ENCODE measurements at regions not wholly inside any gene's neighbourhood (a gene's known extent, or its start where the extent isn't known, plus 50 kb on each side); places are given as distances from the start of the nearest gene placed in this dataset.
"Not testable (repeated sequence)": the region's sequence is repeated elsewhere in the genome, so short reads cannot be mapped to it uniquely, and the experiment has no call there.

DNA sequence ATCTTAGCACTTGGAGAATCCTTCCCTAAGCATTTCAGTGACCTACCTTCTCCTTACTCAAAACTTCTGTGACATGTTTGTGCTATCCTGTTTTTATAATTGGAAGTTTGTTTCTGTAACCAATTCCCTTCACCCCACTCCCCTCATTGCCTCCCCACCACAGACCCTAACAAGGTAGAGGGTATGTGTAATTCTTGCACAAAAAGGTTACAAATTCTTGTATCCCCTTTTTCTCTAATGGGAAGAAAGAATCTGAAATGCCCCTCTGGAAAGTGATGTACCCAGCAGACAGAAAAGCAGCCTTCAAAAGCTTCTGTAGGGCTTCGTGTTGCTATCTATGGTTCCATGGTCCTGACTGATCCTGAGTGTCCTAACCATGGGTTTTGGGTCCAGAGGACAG, 111.7 kb upstream of the TMEM170B start:
- DNase-seq: no peak

DNA sequence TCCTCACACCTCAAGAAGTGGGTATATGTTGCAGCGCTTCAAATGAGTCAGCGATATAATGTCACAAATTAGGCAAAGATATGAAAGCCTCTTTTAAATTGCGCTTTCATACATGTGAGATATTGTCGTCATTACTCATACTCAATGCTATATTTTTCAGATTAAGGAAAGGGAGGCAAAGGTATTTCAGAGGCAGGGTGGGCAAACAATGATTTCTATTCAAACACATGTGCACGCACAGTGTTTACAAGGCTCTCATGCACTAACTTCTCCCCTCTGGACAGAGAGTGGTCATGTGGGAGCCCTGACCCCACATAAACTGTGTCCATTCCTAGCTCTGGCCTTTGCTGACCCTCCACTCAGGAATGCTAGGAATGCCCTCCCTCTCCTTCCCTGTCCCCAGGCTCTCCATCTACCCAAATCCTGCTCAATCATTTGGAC, 112.1 kb upstream of the TMEM170B start:
- no peak for DNase-seq

DNA sequence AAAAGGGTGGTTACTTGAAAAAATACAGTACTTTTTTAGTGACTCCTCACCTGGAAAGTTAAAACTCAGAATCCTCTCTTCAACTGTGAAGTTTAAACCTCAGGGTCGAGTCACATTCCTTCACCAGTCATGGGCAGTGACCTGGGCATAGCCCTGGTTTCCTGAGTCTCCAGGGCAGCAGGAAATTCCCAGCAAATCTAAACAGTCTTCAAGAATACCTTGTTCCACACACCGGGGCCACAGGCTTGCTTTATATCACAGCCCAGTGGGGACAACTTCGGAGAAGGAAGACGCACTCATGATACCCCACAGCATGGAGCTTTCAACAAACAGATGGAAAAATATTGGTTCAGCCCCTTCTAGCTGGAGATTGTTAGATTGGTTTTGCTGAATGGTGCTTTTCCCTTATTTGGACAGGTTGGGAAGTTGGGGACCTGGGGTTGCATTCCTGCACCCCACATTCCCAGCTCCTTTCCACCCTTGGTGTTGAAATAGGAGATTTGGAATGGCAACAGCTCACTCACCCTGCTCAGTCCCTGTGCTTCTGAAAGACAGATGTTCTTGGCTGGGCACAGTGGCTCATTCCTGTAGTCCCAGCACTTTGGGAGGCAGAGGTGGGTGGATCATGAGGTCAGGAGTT, 113.0 kb upstream of the TMEM170B start:
- no peak for DNase-seq

DNA sequence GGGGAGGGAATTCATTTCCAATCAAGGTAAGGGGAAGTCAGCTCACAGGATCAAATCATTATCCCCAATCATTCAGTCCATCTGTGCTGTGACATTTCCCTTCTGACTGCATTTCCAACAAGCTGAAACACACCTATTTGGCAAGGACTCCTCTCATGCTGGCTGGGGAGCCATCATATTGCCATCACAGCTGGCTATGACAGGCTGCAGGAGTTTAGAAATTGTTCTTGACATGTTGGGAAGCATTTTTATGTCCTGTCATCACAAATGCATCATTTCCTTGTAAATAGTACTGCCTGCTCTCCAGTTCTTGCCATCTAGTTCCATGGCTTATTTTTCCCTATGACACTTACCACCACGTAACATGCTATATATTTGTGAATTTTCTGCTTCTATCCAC, 113.9 kb upstream of the TMEM170B start:
- DNase-seq: no peak

DNA sequence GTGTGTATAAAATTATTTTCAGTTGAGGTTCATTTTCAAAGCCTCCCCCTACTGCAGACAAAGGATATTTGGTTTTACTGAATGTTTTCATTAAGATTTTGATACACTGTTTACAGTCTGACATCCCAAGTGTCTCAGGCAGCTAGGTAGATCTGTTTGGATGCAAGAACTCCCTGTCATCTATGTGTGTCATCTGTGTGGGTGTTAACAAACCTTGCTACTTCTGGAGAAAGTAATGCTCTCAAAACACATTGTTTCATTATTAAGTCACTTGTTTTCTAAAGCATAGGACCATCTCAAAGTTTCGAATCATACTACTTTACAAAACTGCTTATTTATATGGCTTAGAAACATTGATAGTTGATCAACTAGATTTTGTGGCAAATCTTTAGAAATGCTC, 114.5 kb upstream of the TMEM170B start:
- no peak for DNase-seq

DNA sequence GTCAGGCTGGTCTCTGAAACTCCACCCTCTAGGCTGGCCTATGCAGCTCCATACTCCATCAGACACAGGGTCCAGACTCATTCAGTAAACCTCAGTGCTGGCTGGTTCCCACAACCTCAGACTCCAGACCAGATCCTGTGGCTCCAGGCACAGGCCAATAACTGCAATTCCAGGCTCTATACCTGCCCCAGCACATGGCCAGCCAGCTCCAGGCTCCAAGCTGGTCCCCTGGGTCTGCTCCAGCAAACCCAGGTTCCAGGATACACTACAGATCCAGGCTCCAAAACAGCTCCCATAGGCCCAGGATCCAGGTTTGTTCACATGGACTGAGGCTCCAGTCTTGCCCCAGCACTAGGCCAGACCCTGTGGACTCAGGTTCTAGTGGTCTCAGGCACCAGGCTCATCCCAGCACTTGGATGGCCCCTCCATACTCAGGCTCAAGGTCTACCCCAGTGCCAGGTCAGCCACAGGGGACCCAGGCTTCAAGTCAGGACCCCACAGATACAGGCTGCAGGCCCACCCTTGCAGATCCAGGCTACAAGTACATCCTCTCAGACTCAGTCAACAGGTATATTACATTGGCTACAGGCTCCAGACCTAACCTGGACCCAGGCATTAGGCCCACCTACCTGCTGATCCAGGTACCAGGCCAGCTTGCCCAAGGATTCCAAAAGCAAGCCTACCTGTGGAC, 117.6 kb upstream of the TMEM170B start:
- DNase-seq: no peak

DNA sequence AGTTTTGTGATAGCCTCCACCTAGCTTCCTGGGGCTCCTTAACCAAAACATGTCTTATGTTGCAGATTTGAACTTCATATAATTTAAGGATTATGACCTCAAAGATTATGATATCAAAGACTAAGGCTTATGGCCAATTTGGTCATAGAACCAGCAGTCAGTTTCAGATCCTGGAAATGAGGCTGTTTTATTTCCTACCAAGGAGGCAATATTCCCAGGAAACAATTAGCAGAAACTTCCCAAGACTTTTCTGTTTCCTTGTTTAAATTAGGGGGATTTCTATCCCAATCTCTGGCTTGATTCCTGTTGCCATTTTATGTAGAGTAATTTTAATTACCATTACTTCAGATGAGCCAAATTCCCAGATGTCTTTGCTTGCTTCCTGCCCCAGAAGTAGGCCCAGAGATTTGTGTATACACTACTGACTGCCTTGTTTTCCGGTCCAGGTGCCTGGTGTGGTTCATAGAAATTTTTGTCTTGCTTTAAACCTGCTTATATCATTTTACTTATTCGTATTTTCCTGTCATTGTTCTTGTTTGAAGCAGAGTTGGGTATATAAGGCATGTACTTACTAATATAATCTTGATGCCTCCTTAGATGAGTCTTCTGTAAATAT, 119.2 kb upstream of the TMEM170B start:
- DNase-seq: no peak

DNA sequence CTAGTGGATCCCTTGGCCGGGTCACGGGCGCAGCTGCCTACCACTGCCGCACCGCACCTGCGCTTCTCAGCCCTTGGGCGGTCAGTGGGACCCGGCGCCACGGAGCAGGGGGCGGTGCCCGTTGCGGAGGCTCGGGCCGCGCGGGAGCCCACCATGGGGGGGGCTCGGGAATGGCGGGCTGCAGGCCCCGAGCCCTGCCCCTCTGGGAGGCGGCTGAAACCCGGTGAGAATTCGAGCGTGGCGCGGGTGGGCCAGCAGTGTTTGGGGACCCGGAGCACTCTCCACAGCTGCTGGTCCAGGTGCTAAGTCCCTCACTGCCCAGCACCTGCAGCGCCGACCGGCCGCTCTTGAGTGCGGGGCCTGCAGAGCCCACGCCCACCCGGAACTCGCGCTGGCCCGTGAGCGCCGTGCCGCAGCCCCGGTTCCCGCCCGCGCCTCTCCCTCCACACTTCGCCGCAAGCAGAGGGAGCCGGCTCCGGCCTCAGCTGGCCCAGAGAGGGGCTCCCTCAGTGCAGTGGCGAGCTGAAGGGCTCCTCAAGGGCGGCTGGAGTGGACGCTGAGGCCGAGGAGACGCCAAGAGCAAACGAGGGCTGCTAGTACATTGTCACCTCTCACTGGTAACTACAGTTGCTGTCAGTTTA, 120.5 kb upstream of the TMEM170B start:
- no peak for DNase-seq

DNA sequence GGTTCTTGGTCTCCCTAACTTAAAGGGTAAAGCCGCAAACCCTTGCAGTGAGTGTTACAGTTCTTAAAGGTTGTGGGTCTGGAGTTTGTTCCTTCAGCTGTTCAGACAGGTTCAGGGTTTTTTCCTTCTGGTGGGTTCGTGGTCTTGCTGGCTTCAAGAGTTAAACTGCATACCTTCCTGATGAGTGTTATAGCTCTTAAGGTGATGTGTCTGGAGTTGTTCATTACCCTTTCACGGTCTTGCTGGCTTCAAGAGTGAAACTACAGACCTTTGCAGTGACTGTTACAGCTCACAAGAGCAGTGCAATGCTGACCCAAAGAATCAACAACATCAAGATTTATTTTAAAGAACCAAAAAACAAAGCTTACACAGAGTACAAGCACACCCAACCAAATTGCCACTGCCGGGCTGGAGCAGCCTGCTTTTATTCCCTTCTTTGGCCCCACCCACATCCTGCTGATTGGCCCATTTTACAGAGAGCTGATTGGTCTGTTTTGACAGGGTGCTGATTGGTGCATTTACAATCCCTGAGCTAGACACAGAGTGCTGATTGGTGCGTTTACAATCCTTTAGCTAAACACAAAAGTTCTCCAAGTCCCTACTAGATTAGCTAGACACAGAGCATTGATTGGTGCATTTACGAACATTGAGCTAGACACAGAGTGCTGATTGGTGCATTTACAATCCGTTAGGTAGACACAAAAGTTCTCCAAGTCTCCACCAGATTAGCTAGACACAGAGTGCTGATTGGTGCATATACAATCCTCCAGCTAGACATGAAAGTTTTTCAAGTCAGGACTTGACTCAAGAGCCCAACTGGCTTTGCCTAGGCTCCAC, 121.2 kb upstream of the TMEM170B start:
- not testable (repeated sequence) for DNase-seq

DNA sequence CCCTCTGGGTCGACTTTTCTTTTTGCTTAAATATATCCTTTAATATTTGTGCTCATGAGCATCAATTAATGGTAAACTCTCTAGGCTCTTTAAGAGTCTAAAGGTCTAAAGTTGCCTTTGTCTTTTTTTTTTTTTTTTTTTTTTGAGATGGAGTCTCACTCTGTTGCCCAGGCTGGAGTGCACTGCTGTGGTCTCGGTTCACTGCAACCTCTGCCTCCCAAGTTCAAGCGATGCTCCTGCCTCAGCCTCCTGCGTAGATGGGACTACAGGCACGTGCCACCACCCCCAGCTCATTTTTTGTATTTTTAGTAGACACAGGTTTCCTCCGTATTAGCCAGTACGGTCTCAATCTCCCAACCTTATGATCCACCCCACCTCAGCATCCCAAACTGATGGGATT, 122.0 kb upstream of the TMEM170B start:
- no peak for DNase-seq

DNA sequence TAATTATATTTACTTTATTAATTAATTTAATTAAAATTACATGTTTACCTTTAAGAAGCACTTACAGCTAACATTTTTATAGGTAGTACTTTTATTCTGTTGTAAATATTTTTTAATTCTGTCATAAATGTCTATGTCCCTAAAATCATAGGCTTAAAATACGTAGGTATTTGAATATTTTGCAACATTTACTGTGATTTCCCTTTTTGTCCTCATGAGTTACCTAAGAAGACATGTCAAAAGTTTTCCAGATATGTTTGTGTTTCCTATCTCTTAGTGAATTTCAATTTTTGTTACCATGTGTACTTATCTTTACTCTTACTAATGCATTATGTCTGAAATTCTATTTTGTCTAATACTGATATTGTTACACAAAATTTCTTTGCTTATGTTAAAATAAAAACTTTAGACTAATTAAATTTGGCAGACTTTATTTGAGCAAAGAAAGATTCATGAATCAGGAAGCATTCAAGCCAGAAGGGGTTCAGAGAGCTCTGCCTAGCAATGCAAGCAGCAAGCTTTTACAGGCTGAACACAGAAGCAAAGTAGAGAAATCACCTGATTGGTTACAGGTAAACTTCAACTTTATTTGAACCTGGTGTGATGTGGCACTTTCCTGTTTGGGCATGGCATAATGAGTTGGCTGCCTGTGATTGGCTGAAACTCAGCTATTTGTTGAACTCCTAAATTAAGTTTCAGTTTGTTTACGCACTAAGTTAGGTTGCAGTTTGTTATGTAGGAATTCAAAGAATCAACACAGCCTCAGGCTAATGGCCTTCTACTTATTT, 123.2 kb upstream of the TMEM170B start:
- DNase-seq: no peak

DNA sequence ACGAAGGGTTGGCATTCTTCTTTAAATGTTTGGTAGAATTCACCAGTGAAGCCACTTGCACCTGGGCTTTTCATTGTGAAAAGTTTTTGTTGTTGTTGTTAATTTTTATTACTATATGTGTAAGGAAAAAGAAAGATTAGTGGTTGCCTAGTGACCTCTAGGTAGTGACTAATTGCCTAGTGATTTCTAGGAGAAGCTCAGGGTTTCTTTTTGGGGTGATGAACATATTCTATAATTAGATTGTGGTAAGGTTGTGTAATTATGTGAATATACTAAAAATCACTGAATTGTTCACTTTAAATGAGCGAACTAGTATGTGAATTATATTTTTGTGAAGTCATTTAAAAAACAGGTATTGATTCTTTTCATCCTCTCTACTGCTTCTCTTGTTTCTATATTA, 123.8 kb upstream of the TMEM170B start:
- DNase-seq: no peak

DNA sequence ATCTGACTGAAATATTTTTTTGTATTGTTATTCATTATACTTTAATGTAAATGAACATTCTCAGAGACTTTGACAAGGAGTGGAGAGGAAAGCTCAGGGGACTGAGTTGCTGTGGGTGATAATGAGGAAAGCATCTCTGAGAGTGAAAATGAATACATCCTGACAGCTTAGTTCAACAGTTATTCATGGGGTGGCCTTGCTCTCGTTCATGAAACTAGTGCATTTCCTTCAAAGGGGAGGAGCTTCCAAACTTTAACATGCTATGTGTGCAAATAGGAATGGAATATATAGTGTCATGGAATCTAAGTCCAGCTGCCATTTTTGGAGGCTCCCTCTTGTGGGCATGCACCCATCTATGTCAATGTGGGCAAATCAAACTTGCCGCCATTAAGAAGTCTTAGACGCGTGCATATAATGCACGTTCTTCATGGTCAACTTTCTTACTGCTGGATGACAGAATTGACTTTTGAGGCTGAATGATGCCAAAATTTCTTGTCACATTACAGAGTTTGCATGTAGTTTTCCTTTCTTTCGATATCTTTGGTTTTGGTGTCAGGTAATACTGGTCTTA, 124.3 kb upstream of the TMEM170B start:
- no peak for DNase-seq

DNA sequence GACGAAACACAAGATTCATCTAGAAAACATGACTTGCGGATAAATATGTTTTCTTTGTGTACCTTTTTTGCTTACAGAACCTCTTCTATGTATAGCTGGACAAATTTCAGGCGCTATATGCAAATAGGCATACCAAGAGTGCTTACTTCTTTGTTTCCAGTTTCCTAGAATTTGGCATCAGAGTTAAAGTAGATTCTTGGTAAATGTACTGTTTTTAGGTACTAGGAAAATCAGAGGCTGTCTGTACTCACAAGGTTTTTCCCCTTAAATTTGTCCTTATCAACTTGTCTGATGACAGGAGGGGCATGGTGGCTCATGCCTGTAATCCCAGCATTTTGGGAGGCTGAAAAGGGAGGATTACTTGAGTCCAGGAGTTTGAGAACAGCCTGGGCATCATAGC, 124.9 kb upstream of the TMEM170B start:
- no peak for DNase-seq

DNA sequence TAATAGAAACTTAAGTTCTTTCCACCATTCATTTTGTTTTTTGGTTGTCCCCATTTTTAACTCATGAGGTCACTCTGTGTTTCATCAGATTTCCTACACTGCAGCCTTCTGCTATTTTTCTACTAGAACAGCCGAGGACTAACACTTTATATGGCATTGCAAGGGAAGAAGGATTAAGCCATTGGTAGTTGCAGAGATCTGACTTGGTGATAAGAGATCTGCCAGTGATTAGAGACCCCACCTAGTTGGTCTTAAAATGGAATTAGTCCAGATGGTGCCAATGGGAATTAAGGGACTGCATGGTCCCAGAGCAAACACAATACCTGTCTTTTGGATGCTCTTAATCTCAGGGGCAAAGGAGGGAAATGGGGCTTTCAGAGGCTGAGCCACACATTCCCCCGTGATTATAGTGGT, 125.5 kb upstream of the TMEM170B start:
- no peak for DNase-seq

DNA sequence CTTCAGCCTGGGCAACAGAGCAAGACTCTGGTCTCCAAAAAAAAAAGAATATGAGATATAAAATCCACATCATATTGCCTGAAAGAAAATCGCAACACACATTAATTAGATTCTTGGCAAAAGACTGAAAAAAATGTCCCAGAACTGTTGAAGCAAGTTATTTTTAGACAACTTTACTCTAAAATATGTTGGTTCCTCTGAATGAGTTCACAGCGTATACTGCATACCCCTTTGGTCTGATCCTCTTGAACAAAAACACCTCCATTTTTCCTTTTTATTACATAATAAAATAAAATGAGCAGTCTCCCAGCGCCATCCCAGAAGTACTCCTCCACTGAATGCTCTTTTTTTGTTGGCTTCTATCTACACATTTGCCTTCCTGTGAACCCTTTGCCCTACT, 126.0 kb upstream of the TMEM170B start:
- DNase-seq: no peak

DNA sequence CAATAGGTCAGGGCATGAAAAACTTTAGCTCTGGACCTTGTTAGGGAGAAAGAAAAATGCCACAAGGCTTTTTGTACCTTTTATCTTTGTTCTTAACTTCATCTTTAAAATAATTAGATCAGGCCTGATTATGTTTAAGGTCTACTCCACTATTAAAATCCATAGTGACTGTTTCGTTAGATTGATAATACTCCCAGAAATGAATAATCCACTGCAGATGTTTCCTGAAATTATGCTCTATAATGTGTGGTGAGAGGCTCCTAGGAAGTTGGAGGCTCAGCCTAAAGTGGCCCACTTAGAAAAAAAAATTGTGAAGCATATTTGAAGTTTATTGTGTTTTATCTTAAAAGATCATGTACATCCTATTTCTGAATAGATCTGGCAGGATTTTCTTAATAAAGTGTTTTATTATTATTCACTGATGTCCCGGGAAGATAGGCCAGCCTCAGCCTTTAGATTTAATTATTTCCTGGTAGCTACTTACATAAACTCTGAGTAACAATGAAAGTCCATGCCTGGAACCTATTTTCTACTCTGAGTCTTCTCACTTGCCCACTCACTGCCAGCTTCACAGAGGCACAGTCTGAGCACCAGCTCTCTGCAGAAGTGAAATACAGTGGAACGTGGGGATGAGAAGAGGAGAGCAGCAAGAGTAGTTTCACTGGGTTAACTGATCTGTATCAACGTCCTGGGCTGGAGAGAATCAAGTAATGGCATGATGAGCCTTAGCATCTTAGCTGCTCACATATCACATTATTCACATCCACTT, 126.8 kb upstream of the TMEM170B start:
- DNase-seq: no peak

DNA sequence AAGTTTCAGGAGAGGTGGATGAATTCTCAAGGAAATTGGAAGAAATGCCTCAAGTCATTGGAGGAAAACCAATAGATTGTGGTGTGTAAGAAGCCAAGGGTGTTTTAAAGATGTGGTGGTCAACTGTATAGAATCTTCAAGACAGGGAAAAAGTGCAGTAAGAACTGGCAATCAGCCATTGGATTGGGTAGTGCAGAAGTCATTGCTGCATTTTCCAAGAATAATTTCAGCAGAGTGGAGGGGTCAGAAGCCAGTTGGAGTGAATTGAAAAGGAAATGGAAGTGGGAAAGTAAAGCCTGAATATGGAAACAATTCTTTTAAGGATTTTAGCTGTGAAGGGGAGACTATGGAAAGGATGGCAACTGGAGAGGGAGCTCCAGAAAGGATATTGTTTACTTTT, 128.2 kb upstream of the TMEM170B start:
- DNase-seq: no peak

DNA sequence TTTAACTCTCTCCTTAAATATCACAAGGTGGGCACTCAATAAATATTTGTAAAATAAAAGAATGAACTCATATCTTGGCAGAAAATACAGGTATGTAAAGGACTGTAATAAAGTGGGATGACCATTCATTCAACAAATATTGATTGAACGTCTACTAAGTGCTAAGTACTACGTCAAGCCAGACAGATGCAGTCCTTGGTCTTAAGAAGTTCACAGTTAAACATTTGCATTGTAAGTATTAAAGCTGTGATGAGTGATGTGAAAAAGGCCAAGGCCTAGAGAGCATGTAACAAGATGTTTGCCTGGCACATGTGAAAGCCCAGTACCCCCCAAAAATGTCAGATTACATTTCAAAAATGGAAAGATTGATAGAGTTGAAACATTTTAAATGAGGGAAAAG, 130.1 kb upstream of the TMEM170B start:
- no peak for DNase-seq

DNA sequence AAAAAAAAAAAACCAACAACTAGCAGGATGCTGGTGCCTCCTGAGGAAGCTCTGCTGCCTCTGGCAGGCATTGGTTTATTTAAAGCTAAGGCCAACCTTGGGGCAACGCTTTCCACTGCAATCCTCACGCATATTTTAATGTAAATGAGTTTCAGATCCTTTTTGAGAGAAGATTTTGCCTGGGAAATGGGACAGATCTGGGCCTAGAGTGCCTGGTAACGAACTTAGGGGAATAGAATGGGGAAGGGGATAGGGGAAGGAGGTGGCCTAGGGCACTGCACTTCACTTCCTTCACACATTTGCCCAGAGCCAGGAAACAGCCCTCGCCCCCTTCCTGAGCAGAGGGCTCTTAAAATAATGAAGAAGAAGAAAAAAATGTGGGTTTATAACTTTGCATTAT, 132.7 kb upstream of the TMEM170B start:
- no peak for DNase-seq

DNA sequence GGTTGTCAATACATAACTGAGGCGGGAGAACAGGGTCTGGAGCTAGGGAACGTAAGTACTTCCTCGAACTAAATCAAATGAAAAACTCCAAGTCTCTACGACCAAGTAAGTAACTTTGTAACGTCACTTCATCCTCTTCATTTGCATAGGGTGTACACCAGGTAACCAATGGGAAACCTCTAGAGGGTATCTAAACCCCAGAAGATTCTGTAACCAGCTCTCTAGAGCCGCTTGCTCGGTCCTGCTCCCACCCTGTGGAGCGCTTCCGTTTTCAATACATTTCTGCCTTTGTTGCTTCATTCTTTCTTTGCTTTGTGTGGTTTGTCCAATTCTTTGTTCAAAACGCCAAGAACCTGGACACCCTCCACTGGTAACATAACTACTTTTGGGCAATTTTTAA, 133.5 kb upstream of the TMEM170B start:
- no peak for DNase-seq

All from activated CD4-positive, CD25-positive, alpha-beta regulatory T cell treated with anti-CD3 and anti-CD28 coated beads, Interleukin-2, amount 50 U/mL, for 72 hours (primary cell).